IPS-18c (cell line): ENCODE measurements at regions not wholly inside any gene's neighbourhood (a gene's known extent, or its start where the extent isn't known, plus 50 kb on each side); places are given as distances from the start of the nearest gene placed in this dataset.
A peak's percentile ranks its signal among the peaks of the same experiment; 100 is the strongest.

Experiments used
- H3K4me3 ChIP-seq: 2 replicates; pipeline ENCODE4 v1.7.0; 2013; ENCODE audit warnings: low read depth, mild to moderate bottlenecking, low read length, moderate library complexity; ENCODE audit not compliant: insufficient read depth
- H3K9me3 ChIP-seq: one replicate; pipeline ENCODE4 v1.6.1; 2013; ENCODE audit warnings: mild to moderate bottlenecking, low read length, moderate library complexity; ENCODE audit not compliant: control insufficient read depth, insufficient read depth

DNA sequence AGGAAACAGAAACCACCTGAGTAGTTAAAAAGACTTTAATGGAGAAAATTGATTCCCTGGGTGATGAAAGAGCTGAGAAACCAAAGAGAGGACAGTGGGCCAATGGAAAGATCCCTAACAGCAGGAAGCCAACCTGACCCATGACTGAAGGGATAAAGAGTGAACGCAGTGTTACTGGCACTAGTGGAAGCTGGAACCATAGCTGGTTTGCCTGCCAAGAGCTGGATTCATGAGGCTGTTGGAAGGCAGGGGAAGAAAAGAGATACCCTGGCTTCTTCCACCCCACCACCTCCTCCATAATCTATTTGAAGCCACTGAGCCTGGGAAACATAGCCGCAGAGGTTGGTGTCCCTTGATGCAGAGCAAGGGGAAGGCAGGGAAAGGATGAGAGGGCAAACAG lies 125.5 kb upstream of the PRKD1 start:
- Histone ChIP-seq H3K4me3 (no peak overlapping the region), H3K9me3 (no peaks in the 10 kb centered on the region)

DNA sequence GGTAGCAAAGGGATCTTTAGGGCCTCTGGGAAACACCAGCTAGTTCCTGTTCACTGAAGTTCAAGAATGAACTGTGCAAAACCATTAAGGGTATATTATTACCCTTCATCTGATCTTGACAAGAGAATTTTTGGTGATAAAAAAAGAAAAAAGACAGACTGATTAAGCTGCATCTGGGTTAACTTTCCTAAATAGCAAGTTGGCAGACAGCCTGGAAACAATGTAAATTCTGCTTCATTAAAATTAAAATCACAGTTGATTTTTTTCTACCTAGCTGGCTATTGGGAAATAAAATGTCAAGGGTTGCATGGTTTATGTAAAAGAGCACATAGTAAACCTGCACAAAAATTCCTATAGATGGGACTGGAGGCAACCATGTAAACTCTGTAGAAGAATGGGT lies 126.6 kb upstream of the PRKD1 start:
- Histone ChIP-seq H3K9me3 (no peaks in the 10 kb centered on the region), H3K4me3 (no peak overlapping the region)

DNA sequence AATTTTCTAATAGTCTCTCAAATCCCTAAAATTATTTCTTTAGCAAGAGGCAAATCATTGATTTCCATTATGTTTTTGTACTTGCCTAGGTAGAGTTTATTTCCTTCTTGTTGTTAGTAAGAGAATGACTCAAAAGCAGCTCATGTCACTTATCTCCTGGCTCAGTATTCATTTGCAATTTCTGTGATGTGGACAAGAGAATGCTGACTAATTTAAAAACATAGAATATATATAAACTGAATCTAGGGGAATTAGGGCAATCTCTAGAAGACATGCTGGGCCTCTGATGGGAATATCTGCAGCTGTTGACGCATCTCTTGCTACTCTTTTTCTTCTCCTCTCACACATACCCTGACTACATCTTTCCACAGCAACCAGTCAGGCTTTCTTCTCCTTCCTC lies 130.8 kb upstream of the PRKD1 start:
- Histone ChIP-seq H3K4me3 (no peak overlapping the region), H3K9me3 (no peaks in the 10 kb centered on the region)

DNA sequence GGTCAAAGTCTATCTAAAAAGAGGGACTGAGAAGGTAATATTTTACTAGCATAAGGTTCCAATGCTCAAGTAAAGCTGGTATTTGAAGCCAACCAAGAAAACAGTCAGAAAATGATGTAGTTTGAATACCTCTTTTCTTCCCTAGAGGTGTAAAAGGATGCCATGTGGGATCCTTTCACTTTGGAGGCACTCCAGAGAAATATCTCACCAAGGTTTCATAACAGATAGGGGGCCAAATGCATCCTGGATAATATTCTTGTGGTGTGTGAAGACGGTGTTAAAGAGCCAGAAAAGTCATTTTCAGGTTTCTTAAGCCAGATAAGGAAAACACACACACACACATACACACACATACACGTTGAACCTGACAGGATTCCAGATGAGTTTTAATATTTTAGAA lies 136.1 kb upstream of the PRKD1 start:
- no peaks in the 10 kb centered on the region for H3K9me3 ChIP-seq

DNA sequence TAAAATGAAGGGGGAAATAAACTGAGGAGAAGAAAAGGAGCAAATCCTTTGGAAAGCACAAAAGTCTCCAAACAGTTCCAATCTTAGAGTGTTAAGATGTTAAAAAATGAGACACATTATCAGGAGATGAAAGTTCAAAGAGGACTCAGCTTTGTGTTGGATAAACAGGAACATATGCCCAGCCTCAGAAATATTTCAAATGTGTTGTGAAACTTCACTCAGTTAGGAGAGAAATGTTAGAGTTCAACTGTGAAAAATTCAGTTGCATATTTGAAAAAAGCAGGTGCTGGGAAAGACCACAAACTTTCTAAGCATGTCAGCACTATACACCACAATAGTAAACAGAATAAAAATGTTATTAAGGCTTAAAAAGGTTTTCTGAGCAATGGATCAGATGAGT lies 136.8 kb upstream of the PRKD1 start:
- Histone ChIP-seq H3K4me3 (no peak overlapping the region), H3K9me3 (no peaks in the 10 kb centered on the region)

More for the DNA sequence above, 136.1 kb upstream of the PRKD1 start:
- no peak overlapping the region for H3K4me3 ChIP-seq

DNA sequence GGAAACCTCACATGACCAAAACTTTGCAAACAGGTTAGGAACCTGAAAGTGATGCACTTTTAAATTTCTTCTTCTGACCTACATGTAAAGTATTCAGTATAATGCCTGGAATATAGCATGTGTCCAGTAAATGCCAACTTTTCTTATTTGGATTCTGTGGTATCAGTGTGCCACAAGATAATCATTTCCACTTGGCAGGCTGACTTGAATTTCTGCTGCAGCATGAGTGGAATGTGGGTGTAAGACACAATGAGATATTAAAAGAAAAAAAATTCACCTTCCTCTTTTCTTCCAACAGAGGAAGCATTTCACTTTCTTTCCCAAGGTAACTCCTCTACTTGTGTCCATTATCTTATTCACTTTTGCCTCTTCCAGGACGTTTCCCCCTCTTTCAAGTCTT lies 141.9 kb upstream of the PRKD1 start:
- H3K4me3 ChIP-seq: no peak overlapping the region
- peaks cover 9% of the 10 kb centered on the region for H3K9me3 ChIP-seq

DNA sequence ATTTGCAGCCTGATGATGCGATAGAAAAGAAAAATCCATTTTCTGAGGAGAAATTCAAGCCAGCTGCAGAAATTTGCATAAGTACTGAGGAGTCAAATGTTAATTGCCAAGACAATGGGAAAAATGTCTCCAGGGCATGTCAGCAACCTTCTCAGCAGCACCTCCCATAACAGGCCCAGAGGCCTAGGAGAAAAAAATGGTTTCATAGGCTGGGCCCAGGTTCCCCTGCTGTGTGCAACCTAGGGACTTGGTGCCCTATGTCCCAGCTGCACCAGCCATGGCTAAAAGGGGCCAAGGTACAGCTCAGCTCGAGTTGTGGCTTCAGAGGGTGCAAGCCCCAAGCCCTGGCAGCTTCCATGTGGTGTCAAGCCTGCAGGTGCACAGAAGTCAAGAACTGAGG lies 144.8 kb upstream of the PRKD1 start:
- H3K9me3 ChIP-seq: peaks cover 11% of the 10 kb centered on the region
- H3K4me3 ChIP-seq: peak overlapping the region; percentile 15; the same call in 1 of the 2 replicates

DNA sequence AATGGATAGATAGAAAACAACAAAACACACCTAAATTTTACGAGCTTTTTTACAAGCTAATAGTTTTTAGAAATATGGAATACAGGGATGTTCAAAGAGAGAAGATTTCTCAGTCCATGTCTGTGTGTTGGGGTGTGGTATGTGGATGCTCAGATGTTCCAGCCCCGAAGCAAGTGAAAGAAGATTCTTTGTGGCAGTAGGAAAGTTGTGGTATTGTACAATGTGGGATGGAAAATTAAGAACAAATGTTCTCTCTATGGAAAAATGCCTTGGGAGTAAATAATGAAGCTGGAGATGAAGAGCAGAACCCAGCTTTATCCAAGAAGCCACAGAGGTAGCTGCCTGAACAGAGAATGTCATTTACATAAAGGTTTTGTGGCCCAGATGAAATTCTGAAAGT lies 150.3 kb upstream of the PRKD1 start:
- no peak overlapping the region for H3K4me3 ChIP-seq
- H3K9me3 ChIP-seq: peaks cover 2% of the 10 kb centered on the region

DNA sequence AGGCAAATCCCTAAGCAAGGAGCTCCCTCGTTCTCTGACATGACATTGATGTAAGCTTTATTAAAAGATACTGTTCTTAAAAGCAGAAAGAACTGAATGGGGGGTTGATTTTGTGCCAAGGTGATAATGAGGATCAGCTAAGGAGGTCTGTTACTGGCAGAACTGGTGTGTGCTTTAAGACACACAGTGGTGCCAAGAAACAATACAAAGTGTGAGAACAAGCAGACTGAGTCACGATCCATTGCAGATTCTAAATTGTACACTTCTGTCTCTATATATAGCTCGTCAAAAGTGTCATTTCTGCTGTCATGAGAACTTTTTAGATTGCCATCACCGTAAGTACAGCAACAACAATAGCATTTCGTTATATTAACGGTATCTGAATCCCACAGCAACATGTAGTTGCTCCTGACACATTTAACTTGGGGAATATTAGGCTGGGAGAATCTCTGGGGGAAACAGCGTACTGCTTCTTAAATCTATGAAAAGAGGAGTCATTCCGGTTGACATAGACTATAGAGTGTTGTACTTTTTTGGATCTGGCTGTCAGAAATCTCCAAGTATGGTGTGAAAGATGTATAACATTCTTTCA lies 151.3 kb upstream of the PRKD1 start:
- H3K9me3 ChIP-seq: peaks cover 2% of the 10 kb centered on the region
- H3K4me3 ChIP-seq: no peak overlapping the region

DNA sequence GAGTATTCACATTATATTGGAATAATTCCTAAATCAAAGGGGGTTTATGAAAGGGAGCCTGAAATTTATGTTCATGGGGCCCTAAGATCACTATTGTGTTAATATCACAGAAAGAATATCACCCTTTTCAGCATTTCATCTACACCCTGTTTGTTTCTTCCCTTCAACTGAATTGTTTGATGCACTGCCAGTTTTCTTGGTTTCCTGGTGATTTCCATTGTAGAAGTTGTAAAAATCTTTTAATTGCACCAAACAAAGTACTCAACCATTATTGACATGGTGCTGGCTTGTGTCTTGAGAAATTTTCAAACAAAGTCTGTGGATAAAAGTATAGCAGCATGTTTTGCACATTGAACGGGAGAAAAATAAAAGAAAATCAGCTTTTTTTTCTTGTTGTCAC lies 154.8 kb upstream of the PRKD1 start:
- Histone ChIP-seq H3K9me3 (no peaks in the 10 kb centered on the region), H3K4me3 (no peak overlapping the region)

DNA sequence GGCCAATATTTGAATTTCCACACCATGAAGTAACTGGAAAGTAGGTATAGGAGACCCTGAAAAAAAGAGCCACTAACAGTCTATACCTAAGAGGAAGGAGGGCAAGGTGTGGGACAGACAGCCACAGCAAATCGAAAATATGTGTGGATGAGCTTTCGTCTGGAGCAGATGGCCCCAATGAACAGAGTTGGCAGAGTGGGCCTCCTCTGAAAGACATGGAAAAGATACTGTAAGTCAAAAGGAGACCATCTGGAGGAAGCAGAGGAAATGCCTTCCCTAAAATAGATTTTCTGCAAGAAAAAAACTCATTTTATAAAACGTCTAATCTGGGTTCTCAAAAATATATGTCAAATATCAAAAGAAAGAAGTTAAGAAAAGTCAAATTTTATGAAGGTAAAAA lies 157.2 kb upstream of the PRKD1 start:
- Histone ChIP-seq H3K4me3 (no peak overlapping the region), H3K9me3 (peaks cover 1% of the 10 kb centered on the region)

DNA sequence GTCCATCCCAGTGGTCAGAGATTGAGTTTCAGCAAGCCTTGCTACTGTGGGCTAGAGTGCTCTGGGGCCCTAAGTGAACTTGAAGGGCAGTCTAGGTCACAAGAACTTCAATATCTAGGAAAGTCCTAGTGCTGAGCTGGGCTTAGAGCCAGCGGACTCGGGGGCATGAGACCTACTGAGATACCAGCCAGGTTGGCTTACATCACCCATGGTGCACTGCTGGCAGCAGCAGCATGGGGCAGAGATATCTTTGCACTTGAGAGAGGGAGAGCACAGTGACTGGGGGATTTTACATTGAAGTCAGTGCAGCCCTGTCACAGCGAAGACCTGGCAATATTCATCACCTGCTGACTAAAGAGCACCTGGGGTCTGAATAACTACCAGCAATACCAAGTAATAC lies 158.3 kb upstream of the PRKD1 start:
- peaks cover 8% of the 10 kb centered on the region for H3K9me3 ChIP-seq
- H3K4me3 ChIP-seq: no peak overlapping the region

DNA sequence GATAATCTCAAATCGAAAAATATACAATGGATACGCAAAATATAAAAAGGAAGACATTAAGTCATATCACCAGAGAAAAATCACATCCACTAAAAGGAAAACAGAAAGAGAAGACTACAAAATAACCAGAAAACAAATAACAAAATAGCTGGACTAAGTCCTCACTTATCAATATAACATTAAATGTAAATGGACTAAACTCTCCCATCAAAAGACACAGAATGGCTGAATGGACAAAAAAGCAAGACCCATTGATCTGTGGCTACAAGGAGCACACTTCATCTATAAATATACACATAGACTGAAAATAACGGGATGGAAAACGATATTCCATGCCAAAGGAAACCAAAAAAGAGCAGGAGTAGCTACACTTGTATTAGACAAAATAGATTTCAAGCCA lies 161.0 kb upstream of the PRKD1 start:
- Histone ChIP-seq H3K4me3 (no peak overlapping the region), H3K9me3 (peaks cover 15% of the 10 kb centered on the region)

DNA sequence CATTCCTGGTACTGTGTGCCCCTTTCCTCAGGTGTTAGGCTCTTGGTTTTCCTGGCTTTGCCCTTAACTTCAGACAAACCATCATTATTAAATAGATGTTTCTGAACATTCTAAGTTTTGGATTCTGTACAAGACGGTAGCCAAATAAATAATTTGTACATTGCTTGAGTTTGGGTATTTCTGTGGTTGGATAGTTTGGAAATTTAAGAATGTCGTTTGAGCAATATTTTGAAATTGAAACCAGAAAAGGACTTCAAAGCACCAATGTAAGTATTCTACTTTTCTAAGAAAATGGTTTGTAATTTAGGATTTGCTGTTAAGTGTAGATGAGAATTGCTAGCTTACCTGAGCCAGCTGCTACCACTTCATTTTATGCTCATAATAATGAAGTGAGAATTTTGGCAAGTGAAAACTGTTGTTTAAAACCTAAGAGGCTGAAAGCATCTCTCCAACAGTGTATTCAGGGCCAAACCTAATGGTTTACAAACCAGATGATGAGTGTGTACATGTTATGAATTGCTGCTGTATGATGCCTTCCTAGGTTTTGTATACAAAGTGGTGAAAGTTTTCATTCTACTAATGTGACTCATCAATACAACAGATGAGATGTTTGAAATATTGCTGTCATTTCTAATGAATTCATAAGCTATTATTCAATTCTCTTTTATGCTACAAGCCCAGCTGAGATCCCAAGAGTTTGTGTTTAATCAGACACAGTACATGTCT lies 181.5 kb upstream of the PRKD1 start:
- Histone ChIP-seq H3K4me3 (no peak overlapping the region), H3K9me3 (no peaks in the 10 kb centered on the region)

DNA sequence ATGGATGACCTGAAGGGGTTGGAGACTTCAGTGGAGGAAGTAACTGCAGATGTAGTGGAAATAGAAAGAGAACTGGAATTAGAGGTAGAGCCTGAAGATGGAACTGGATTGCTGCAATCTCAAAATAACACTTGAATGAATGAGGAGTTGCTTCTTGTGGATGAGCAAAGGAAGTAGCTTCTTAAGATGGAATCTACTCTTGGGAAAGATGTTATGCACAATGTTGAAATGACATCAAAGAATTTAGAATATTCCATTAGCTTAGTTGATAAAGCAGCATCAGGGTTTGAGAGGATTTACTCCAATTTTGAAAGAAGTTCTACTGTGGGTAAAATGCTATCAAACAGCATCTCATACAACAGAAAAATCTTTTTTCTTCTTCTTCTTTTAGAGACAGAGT lies 186.4 kb upstream of the PRKD1 start:
- no peaks in the 10 kb centered on the region for H3K9me3 ChIP-seq

DNA sequence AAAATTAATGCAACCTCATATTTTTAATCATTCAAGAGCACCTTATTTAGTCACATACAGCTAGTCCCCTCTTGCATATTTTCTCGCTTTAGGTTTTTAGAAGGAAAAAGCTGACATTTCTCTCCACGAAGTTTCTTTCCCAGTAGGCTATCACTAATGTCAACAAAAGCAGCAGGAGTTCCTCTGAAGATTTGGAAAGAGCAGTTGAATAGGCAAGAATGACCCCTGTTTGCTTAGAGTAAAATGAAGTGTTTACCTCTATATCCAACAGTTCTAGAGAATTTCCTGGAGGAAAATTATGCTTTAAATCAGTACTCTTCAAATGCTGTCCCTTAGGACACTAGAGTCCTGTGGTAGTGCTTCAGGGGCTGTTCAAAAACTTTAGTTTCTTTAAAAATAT lies 188.1 kb upstream of the PRKD1 start:
- no peaks in the 10 kb centered on the region for H3K9me3 ChIP-seq
- no peak overlapping the region for H3K4me3 ChIP-seq

More for the DNA sequence above, 186.4 kb upstream of the PRKD1 start:
- H3K4me3 ChIP-seq: no peak overlapping the region

DNA sequence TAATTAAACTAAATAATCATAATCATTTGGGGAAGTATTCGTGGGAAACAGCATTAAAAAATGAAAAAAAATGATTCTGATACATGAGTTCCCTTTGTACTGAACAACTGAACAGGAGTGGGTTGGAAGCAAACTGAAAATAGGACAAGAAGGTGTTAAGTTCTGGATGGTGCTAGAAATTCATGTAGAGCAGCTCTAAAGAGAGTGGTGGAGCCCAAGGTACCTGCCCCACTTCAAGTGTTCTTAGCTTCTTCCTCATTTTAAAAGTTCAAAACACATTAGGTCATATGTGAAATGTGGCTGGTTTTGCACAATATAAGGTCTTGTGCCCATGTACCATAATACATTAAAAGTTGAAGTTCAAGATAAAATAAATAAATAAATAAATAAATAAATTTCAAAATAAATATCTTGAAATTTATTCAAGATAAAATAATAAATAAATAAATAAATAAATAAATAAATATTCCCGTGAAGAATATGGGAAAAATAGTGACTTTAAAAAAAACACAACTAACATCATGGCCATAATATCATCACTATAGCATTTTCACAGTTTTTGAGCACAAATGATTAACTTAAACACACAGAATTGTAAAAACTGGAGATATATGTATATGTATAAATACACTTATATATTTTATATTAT lies 191.5 kb upstream of the PRKD1 start:
- Histone ChIP-seq H3K4me3 (no peak overlapping the region), H3K9me3 (no peaks in the 10 kb centered on the region)

DNA sequence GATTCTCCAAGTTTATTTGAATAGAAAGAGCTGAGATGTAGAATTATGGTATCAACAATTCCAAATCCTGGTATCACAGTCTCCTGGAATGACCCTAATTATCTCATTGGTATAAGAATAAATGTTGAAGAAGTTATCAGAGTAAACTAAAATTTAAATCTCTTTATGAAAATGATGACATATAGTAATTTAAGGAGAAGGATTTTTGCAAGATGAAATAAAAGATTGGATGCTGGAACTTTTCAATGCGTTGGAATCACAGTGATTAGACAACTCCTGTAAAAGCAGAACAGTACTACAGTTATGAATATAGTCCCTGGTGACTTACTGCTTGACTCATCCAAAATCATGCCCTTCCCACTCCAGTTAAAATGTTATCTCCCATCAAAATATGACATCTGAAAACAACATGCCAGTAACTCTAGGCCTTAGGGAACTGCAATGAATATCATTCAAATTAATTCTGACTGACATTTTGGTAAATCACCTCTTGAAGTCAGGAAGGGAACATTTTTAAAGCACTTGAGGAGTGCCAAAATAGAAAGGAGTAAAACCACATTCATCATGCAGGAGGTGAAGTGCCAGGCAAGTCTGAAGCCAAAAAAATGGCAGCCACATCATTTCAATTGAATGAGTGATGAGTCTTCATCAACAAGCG lies 197.8 kb upstream of the PRKD1 start:
- Histone ChIP-seq H3K9me3 (no peaks in the 10 kb centered on the region), H3K4me3 (no peak overlapping the region)
